ENCODE measurements at regions not wholly inside any gene's neighbourhood (a gene's known extent, or its start where the extent isn't known, plus 50 kb on each side); places are given as distances from the start of the nearest gene placed in this dataset.

GRCh38 chr2:100733391-100734187 lies 86.3 kb upstream of the NPAS2 start:
- Histone ChIP-seq H3K27ac (ENCODE audit: extremely low read depth, low read depth, low read length) (no peak overlapping the region), H3K4me3 (ENCODE audit: low read depth, low read length) (no peak overlapping the region), H3K36me3 (ENCODE audit: control insufficient read depth in 2 of 2, insufficient read depth in 1 of 2, low read length in 2 of 2) (no peaks in the 10 kb centered on the region), H3K9me3 (ENCODE audit: control insufficient read depth, insufficient read depth, low read depth, low read length) (no peaks in the 10 kb centered on the region), H3K4me1 (ENCODE audit: control insufficient read depth, insufficient read depth, low read length) (no peaks in the 10 kb centered on the region)
- POLR2A ChIA-PET, result no interaction called here
- CTCF ChIA-PET, result interaction anchor here (0.5 kb wide), 1 partner anchor 81 kb away, joined by 8 read pairs; no protein-coding TSS in a partner anchor
- TF ChIP-seq PRDM2 (tag by site-specific recombination; IDR thresholded peaks at IDR 0.05; ENCODE audit: borderline replicate concordance), result no peak
- no peak for TF ChIP-seq ZNF114 (tag by site-specific recombination; IDR thresholded peaks at IDR 0.05)
- TF ChIP-seq ZNF223 (tag by site-specific recombination; IDR thresholded peaks at IDR 0.05), result no peak
- no peak for TF ChIP-seq ZNF704 (tag by site-specific recombination; IDR thresholded peaks at IDR 0.05)
- no peak for TF ChIP-seq ZNF449 (tag by site-specific recombination; IDR thresholded peaks at IDR 0.05)
- TF ChIP-seq ZNF398 (tag by site-specific recombination; IDR thresholded peaks at IDR 0.05), result no peak
- TF ChIP-seq ZBTB11 (tag by site-specific recombination; conservative IDR thresholded peaks at IDR 0.05; ENCODE audit: low read depth), result no peak
- TF ChIP-seq ZNF311 (tag by site-specific recombination; IDR thresholded peaks at IDR 0.05; ENCODE audit: borderline replicate concordance), result no peak

Data from HEK293 (cell line).